NCI-H2227 treated with DMSO at 0.1 percent for 48 hours (cell line): ENCODE measurements at regions not wholly inside any gene's neighbourhood (a gene's known extent, or its start where the extent isn't known, plus 50 kb on each side); places are given as distances from the start of the nearest gene placed in this dataset.

ENCODE experiments used
- DNase-seq: peaks from one replicate; lab custom pipeline; 2025; lab: John Stamatoyannopoulos, UW

- no peak for DNase-seq
Observed at GRCh38 chr14:44712024-44712815, 205.1 kb upstream of the FSCB start.

- no peak for DNase-seq
Observed at GRCh38 chr14:44701563-44702263, 194.6 kb upstream of the FSCB start.

- DNase-seq, result no peak
Observed at GRCh38 chr14:44700694-44701093, 193.6 kb upstream of the FSCB start.

GRCh38 chr14:44700184-44700583, 193.1 kb upstream of the FSCB start:
- DNase-seq, result no peak

GRCh38 chr14:44699391-44699790, 192.3 kb upstream of the FSCB start:
- no peak for DNase-seq

GRCh38 chr14:44669496-44669895, 162.4 kb upstream of the FSCB start:
- DNase-seq, result no peak

- no peak for DNase-seq
Observed at GRCh38 chr14:44663136-44663535, 156.1 kb upstream of the FSCB start.

GRCh38 chr14:44662250-44662891, 155.3 kb upstream of the FSCB start:
- DNase-seq, result no peak

GRCh38 chr14:44658389-44658696, 151.3 kb upstream of the FSCB start:
- no peak for DNase-seq

- no peak for DNase-seq
Observed at GRCh38 chr14:44657696-44658388, 150.8 kb upstream of the FSCB start.

GRCh38 chr14:44657203-44657602, 150.1 kb upstream of the FSCB start:
- DNase-seq, result no peak

- no peak for DNase-seq
Observed at GRCh38 chr14:44654591-44654990, 147.5 kb upstream of the FSCB start.

GRCh38 chr14:44653641-44654040, 146.6 kb upstream of the FSCB start:
- no peak for DNase-seq

- no peak for DNase-seq
Observed at GRCh38 chr14:44652640-44653039, 145.6 kb upstream of the FSCB start.

- DNase-seq, result no peak
Observed at GRCh38 chr14:44649061-44649460, 142.0 kb upstream of the FSCB start.

GRCh38 chr14:44640416-44640815, 133.3 kb upstream of the FSCB start:
- no peak for DNase-seq

GRCh38 chr14:44639781-44640385, 132.8 kb upstream of the FSCB start:
- DNase-seq, result no peak

GRCh38 chr14:44634692-44635091, 127.6 kb upstream of the FSCB start:
- no peak for DNase-seq

GRCh38 chr14:44626423-44626822, 119.3 kb upstream of the FSCB start:
- no peak for DNase-seq

- DNase-seq, result no peak
Observed at GRCh38 chr14:44625098-44625497, 118.0 kb upstream of the FSCB start.

GRCh38 chr14:44620121-44621019, 113.3 kb upstream of the FSCB start:
- no peak for DNase-seq
